ENCODE measurements at regions not wholly inside any gene's neighbourhood (a gene's known extent, or its start where the extent isn't known, plus 50 kb on each side); places are given as distances from the start of the nearest gene placed in this dataset.
"Not testable (repeated sequence)": the region's sequence is repeated elsewhere in the genome, so short reads cannot be mapped to it uniquely, and the experiment has no call there.

- peaks cover 0 to 9% (median 6%) of the 10 kb centered on the region in 3 donors for H3K4me1 ChIP-seq (ENCODE audit: control insufficient read depth in 2 of 3, insufficient read depth in 2 of 3, low read depth in 1 of 3, low read length in 3 of 3)
- FAIRE-seq (no peak), DNase-seq (no peak)
- no peaks in the 10 kb centered on the region for H3K36me3 ChIP-seq (ENCODE audit: control insufficient read depth in 2 of 3, insufficient read depth in 3 of 3, low read length in 3 of 3)
- intact Hi-C loops (cut with DNase I): no loop called here
- no peaks in the 10 kb centered on the region for H3K9me3 ChIP-seq (ENCODE audit: control insufficient read depth in 2 of 3, insufficient read depth in 1 of 3, low read length in 3 of 3)
- no peak overlapping the region for H3K4me3 ChIP-seq (ENCODE audit: low read length in 3 of 3)
- no peak overlapping the region for H3K27ac ChIP-seq (ENCODE audit: low read depth in 2 of 2, low read length in 2 of 2)
- TF ChIP-seq, protein P1, sequence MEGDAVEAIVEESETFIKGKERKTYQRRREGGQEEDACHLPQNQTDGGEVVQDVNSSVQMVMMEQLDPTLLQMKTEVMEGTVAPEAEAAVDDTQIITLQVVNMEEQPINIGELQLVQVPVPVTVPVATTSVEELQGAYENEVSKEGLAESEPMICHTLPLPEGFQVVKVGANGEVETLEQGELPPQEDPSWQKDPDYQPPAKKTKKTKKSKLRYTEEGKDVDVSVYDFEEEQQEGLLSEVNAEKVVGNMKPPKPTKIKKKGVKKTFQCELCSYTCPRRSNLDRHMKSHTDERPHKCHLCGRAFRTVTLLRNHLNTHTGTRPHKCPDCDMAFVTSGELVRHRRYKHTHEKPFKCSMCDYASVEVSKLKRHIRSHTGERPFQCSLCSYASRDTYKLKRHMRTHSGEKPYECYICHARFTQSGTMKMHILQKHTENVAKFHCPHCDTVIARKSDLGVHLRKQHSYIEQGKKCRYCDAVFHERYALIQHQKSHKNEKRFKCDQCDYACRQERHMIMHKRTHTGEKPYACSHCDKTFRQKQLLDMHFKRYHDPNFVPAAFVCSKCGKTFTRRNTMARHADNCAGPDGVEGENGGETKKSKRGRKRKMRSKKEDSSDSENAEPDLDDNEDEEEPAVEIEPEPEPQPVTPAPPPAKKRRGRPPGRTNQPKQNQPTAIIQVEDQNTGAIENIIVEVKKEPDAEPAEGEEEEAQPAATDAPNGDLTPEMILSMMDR (IDR thresholded peaks at IDR 0.05; ENCODE audit: borderline replicate concordance, extremely low read depth, insufficient read depth): no peak
- H3K9ac ChIP-seq (ENCODE audit: low read length in 3 of 3): no peak overlapping the region
- H3K27me3 ChIP-seq (ENCODE audit: control insufficient read depth, insufficient read depth, low read length): no peaks in the 10 kb centered on the region
Measured at GRCh38 chr13:44054525-44054924, 174.8 kb downstream of the LACC1 start.

- H3K27ac ChIP-seq (ENCODE audit: low read depth in 2 of 2, low read length in 2 of 2); H3K9ac ChIP-seq (ENCODE audit: low read length in 3 of 3); DNase-seq; H3K9me3 ChIP-seq (ENCODE audit: control insufficient read depth in 2 of 3, insufficient read depth in 1 of 3, low read length in 3 of 3); H3K27me3 ChIP-seq (ENCODE audit: control insufficient read depth, insufficient read depth, low read length); H3K4me1 ChIP-seq (ENCODE audit: control insufficient read depth in 2 of 3, insufficient read depth in 2 of 3, low read depth in 1 of 3, low read length in 3 of 3); H3K36me3 ChIP-seq (ENCODE audit: control insufficient read depth in 2 of 3, insufficient read depth in 3 of 3, low read length in 3 of 3); intact Hi-C loops (cut with DNase I); FAIRE-seq: not testable (repeated sequence)
- H3K4me3 ChIP-seq (ENCODE audit: low read length in 3 of 3): peak overlapping the region in 1 of 3 donors; percentile 19
Measured at GRCh38 chr13:44055681-44056080, 176.0 kb downstream of the LACC1 start.

DNA sequence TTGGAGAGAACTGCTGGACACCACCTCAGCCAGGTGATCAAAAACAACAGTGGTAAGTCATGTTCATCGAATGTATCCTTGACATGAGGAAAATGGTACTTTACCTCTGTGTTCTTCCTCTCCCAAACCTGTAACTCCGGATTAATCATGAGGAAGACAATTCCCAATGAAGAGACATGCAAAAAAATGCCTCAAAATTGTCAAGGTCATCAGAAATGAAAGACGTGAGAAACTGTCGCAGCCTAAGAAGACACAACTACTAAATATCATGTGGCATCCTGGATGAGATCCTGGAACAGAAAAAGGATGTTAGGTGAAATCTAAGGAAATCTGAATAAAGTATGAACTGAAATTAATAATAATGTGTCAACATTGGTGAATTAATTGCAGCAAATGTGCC, 178.4 kb downstream of the LACC1 start:
- H3K27me3 ChIP-seq (ENCODE audit: control insufficient read depth, insufficient read depth, low read length): no peaks in the 10 kb centered on the region
- no peaks in the 10 kb centered on the region for H3K36me3 ChIP-seq (ENCODE audit: control insufficient read depth in 2 of 3, insufficient read depth in 3 of 3, low read length in 3 of 3)
- H3K4me1 ChIP-seq (ENCODE audit: control insufficient read depth in 2 of 3, insufficient read depth in 2 of 3, low read depth in 1 of 3, low read length in 3 of 3): peaks cover 0 to 4% (median 2%) of the 10 kb centered on the region in 3 donors
- H3K9ac ChIP-seq (ENCODE audit: low read length in 3 of 3): no peak overlapping the region
- H3K27ac ChIP-seq (ENCODE audit: low read depth in 2 of 2, low read length in 2 of 2): no peak overlapping the region
- no peak for DNase-seq
- intact Hi-C loops (cut with DNase I): no loop called here
- no peaks in the 10 kb centered on the region for H3K9me3 ChIP-seq (ENCODE audit: control insufficient read depth in 2 of 3, insufficient read depth in 1 of 3, low read length in 3 of 3)
- H3K4me3 ChIP-seq (ENCODE audit: low read length in 3 of 3): no peak overlapping the region
- FAIRE-seq: no peak
- TF ChIP-seq, protein P1 (IDR thresholded peaks at IDR 0.05; ENCODE audit: borderline replicate concordance, extremely low read depth, insufficient read depth): no peak

- intact Hi-C loops (cut with DNase I): no loop called here
- Histone ChIP-seq H3K9ac (ENCODE audit: low read length in 3 of 3) (no peak overlapping the region), H3K27ac (ENCODE audit: low read depth in 2 of 2, low read length in 2 of 2) (no peak overlapping the region), H3K27me3 (ENCODE audit: control insufficient read depth, insufficient read depth, low read length) (no peaks in the 10 kb centered on the region), H3K4me3 (ENCODE audit: low read length in 3 of 3) (no peak overlapping the region), H3K36me3 (ENCODE audit: control insufficient read depth in 2 of 3, insufficient read depth in 3 of 3, low read length in 3 of 3) (no peaks in the 10 kb centered on the region), H3K9me3 (ENCODE audit: control insufficient read depth in 2 of 3, insufficient read depth in 1 of 3, low read length in 3 of 3) (no peaks in the 10 kb centered on the region), H3K4me1 (ENCODE audit: control insufficient read depth in 2 of 3, insufficient read depth in 2 of 3, low read depth in 1 of 3, low read length in 3 of 3) (no peaks in the 10 kb centered on the region)
- peak in 1 of 5 donors; percentile 26 for DNase-seq
- TF ChIP-seq, protein P1 (IDR thresholded peaks at IDR 0.05; ENCODE audit: borderline replicate concordance, extremely low read depth, insufficient read depth): no peak
- no peak for FAIRE-seq
Measured at GRCh38 chr13:44058624-44059215, 179.0 kb downstream of the LACC1 start.

Data from kidney (tissue), 13 donors.